DOHH2 (cell line): ENCODE measurements at regions not wholly inside any gene's neighbourhood (a gene's known extent, or its start where the extent isn't known, plus 50 kb on each side); places are given as distances from the start of the nearest gene placed in this dataset.

ENCODE experiments used
- H3F3A ChIP-seq: fragments of 200-600 bp; sonication (generic), shearing (Covaris generic); 2 replicates; pipeline ENCODE4 v1.6.0; 2016; ENCODE audit warnings: antibody characterized with exemption, mild to moderate bottlenecking; ENCODE audit not compliant: control insufficient read depth, insufficient read depth
- H3K27ac ChIP-seq: fragments of 200-600 bp; sonication (generic); 2 replicates; pipeline ENCODE4 v1.5.1; 2014; ENCODE audit warnings: low read depth, mild to moderate bottlenecking, low read length, moderate library complexity
- H3K27me3 ChIP-seq: fragments of 200-600 bp; sonication (generic); 2 replicates; pipeline ENCODE4 v1.6.1; 2014; ENCODE audit warnings: mild to moderate bottlenecking, low read length, mixed read lengths; ENCODE audit not compliant: control insufficient read depth
- H3K36me3 ChIP-seq: fragments of 200-600 bp; sonication (generic); 2 replicates; pipeline ENCODE4 v1.6.1; 2014; ENCODE audit warnings: mild to moderate bottlenecking, low read length, moderate library complexity, mixed read lengths; ENCODE audit not compliant: control insufficient read depth
- H3K4me1 ChIP-seq: fragments of 200-600 bp; sonication (generic); 2 replicates; pipeline ENCODE4 v1.6.1; 2014; ENCODE audit warnings: mild to moderate bottlenecking, low read length, mixed read lengths; ENCODE audit not compliant: control insufficient read depth
- H3K4me2 ChIP-seq: fragments of 200-600 bp; sonication (generic); 2 replicates; pipeline ENCODE4 v1.6.0; 2014; ENCODE audit warnings: mild to moderate bottlenecking, low read length, moderate library complexity
- H3K4me3 ChIP-seq: fragments of 200-600 bp; sonication (generic); 2 replicates; pipeline ENCODE4 v1.5.1; 2014; ENCODE audit warnings: mild to moderate bottlenecking, low read length, mixed read lengths
- H3K79me2 ChIP-seq: fragments of 200-600 bp; sonication (generic); 2 replicates; pipeline ENCODE4 v1.6.1; 2014; ENCODE audit warnings: mild to moderate bottlenecking, low read length, mixed read lengths; ENCODE audit not compliant: control insufficient read depth
- H3K9me2 ChIP-seq: fragments of 200-600 bp; sonication (generic); replicated peaks from 2 replicates; pipeline ENCODE4 v1.6.1; 2014; ENCODE audit warnings: mild to moderate bottlenecking, low read length, mixed read lengths; ENCODE audit not compliant: control insufficient read depth
- H3K9me3 ChIP-seq: fragments of 200-600 bp; sonication (generic); 2 replicates; pipeline ENCODE4 v1.6.1; 2014; ENCODE audit warnings: antibody characterized with exemption, low read length, mixed read lengths; ENCODE audit not compliant: control insufficient read depth, insufficient read depth
- H4K20me1 ChIP-seq: fragments of 200-600 bp; sonication (generic); 2 replicates; pipeline ENCODE4 v1.6.0; 2014; ENCODE audit warnings: low read depth, mild to moderate bottlenecking, antibody characterized with exemption, low read length, moderate library complexity; ENCODE audit not compliant: control insufficient read depth, insufficient read depth
- EZH2phosphoT487 ChIP-seq: fragments of 200-600 bp; sonication (generic); IDR thresholded peaks from 2 replicates; pipeline ENCODE4 v1.6.1; 2017; ENCODE audit warnings: borderline replicate concordance, mild to moderate bottlenecking, antibody characterized with exemption, low read length, moderate library complexity, mixed read lengths
- TF ChIP-seq, protein P1 (sequence below): fragments of 200-600 bp; sonication (generic); IDR thresholded peaks from one replicate; pipeline ENCODE4 v1.5.1; 2014; ENCODE audit warnings: antibody characterized with exemption, mild to moderate bottlenecking, low read depth, low read length; ENCODE audit not compliant: poor library complexity, severe bottlenecking

DNA sequence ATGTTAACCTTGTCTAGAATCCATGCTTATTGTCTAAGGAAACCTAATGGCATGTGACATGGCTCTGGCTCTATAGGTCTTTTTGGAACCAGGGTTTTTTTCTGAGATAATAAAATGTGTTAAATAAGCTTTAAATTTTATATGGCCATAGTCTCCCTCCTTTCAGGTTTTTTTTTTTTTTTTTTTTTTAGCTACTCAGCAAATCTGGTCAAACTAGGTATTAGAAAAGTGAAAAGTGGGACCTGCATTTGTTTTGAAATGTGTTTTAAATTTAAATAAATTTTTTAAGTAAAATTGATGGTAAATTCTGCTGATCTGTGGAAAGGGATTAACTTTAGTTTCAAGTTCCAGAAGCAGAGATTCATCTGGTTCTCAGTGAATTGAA lies 52.1 kb upstream of the NANOGP8 start:
- H3K4me3 ChIP-seq, result no peak overlapping the region
- no peaks in the 10 kb centered on the region for H3K36me3 ChIP-seq
- no peaks in the 10 kb centered on the region for H3K4me1 ChIP-seq
- no peaks in the 10 kb centered on the region for H3F3A ChIP-seq
- H3K9me3 ChIP-seq, result no peaks in the 10 kb centered on the region
- no peaks in the 10 kb centered on the region for H3K79me2 ChIP-seq
- TF ChIP-seq, protein P1, sequence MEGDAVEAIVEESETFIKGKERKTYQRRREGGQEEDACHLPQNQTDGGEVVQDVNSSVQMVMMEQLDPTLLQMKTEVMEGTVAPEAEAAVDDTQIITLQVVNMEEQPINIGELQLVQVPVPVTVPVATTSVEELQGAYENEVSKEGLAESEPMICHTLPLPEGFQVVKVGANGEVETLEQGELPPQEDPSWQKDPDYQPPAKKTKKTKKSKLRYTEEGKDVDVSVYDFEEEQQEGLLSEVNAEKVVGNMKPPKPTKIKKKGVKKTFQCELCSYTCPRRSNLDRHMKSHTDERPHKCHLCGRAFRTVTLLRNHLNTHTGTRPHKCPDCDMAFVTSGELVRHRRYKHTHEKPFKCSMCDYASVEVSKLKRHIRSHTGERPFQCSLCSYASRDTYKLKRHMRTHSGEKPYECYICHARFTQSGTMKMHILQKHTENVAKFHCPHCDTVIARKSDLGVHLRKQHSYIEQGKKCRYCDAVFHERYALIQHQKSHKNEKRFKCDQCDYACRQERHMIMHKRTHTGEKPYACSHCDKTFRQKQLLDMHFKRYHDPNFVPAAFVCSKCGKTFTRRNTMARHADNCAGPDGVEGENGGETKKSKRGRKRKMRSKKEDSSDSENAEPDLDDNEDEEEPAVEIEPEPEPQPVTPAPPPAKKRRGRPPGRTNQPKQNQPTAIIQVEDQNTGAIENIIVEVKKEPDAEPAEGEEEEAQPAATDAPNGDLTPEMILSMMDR, result no peak
- TF ChIP-seq EZH2phosphoT487, result no peak
- H3K27ac ChIP-seq, result no peak overlapping the region
- no peaks in the 10 kb centered on the region for H4K20me1 ChIP-seq
- H3K27me3 ChIP-seq, result peaks cover 5% of the 10 kb centered on the region
- H3K4me2 ChIP-seq, result no peak overlapping the region
- H3K9me2 ChIP-seq, result no peaks in the 10 kb centered on the region

DNA sequence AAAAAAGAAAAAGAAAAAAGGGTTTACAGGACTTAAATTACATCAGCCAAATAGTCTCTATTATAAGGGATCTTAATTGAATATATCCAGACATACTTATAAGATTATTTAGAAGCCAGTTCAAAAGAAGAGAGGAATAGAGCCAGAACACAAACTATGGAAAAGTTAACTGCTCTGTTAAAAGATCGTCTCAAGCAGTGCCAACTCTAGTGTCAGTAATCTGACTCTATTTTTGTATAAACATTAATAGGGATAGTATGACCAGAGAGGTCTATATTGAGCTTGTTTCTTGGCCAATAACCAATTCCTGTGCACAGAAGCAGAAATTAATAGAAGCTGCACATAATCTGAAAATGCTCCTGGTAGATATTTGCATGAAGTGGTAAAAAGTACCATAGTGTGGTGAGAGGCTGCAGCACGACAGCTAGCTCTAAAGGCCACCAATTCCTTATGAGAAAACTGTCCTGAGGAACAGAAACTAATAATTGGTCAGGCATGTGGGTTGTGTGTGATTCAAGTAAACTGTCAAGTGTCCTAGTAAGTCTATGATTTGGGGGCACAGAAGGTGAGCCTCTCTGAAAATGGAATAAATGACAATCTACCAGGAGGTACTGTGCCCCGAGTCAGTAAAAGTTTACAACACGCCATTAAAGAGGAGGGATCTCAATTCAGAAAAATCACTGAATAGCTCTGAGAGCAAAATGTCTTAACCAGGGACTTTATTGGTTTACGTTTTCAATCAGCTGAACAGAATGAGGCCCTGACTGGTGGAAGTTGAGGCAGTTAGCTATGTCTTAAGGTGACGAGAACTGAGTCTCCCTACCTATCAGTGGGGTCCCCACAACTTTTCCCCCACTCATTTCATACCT lies 51.5 kb upstream of the NANOGP8 start:
- H3K4me1 ChIP-seq, result no peaks in the 10 kb centered on the region
- no peaks in the 10 kb centered on the region for H3F3A ChIP-seq

More for the DNA sequence above, 51.5 kb upstream of the NANOGP8 start:
- no peak overlapping the region for H3K4me3 ChIP-seq
- no peak overlapping the region for H3K27ac ChIP-seq
- H4K20me1 ChIP-seq, result no peaks in the 10 kb centered on the region
- no peak overlapping the region for H3K4me2 ChIP-seq
- H3K9me2 ChIP-seq, result no peaks in the 10 kb centered on the region
- TF ChIP-seq, protein P1, result no peak
- H3K79me2 ChIP-seq, result no peaks in the 10 kb centered on the region
- no peaks in the 10 kb centered on the region for H3K36me3 ChIP-seq
- peaks cover 5% of the 10 kb centered on the region for H3K27me3 ChIP-seq
- H3K9me3 ChIP-seq, result no peaks in the 10 kb centered on the region
